CD1c-positive myeloid dendritic cell (primary cell): ENCODE measurements at regions not wholly inside any gene's neighbourhood (a gene's known extent, or its start where the extent isn't known, plus 50 kb on each side); places are given as distances from the start of the nearest gene placed in this dataset.
"Not testable (repeated sequence)": the region's sequence is repeated elsewhere in the genome, so short reads cannot be mapped to it uniquely, and the experiment has no call there.

Experiments used
- DNase-seq: peaks from one replicate; pipeline ENCODE4 v3.0.0-alpha.2; 2016; ENCODE audit errors: extremely low spot score

GRCh38 chr6:79392094-79392493 lies 145.1 kb downstream of the LCA5 start:
- no peak for DNase-seq

- no peak for DNase-seq
Observed at GRCh38 chr6:79391480-79391879, 145.8 kb downstream of the LCA5 start.

GRCh38 chr6:79385893-79386292 lies 151.3 kb downstream of the LCA5 start:
- DNase-seq, result no peak

GRCh38 chr6:79385333-79385732 lies 150.9 kb upstream of the HMGN3 start:
- no peak for DNase-seq

- no peak for DNase-seq
Observed at GRCh38 chr6:79384845-79385244, 150.4 kb upstream of the HMGN3 start.

GRCh38 chr6:79378957-79379356 lies 144.5 kb upstream of the HMGN3 start:
- no peak for DNase-seq

GRCh38 chr6:79377888-79378348 lies 143.4 kb upstream of the HMGN3 start:
- DNase-seq, result no peak

GRCh38 chr6:79377047-79377446 lies 142.6 kb upstream of the HMGN3 start:
- DNase-seq, result no peak

GRCh38 chr6:79375635-79376337 lies 141.3 kb upstream of the HMGN3 start:
- DNase-seq, result no peak

GRCh38 chr6:79374308-79374707 lies 139.8 kb upstream of the HMGN3 start:
- no peak for DNase-seq

- no peak for DNase-seq
Observed at GRCh38 chr6:79373880-79374279, 139.4 kb upstream of the HMGN3 start.

- no peak for DNase-seq
Observed at GRCh38 chr6:79373246-79373645, 138.8 kb upstream of the HMGN3 start.

GRCh38 chr6:79372757-79373156 lies 138.3 kb upstream of the HMGN3 start:
- no peak for DNase-seq

GRCh38 chr6:79369026-79369425 lies 134.5 kb upstream of the HMGN3 start:
- DNase-seq, result no peak

GRCh38 chr6:79363441-79363840 lies 129.0 kb upstream of the HMGN3 start:
- DNase-seq, result not testable (repeated sequence)

- not testable (repeated sequence) for DNase-seq
Observed at GRCh38 chr6:79361074-79361473, 126.6 kb upstream of the HMGN3 start.

- no peak for DNase-seq
Observed at GRCh38 chr6:79353226-79353625, 118.7 kb upstream of the HMGN3 start.

- DNase-seq, result no peak
Observed at GRCh38 chr6:79338493-79338892, 104.0 kb upstream of the HMGN3 start.

GRCh38 chr6:79335133-79335674 lies 100.7 kb upstream of the HMGN3 start:
- DNase-seq, result peak; percentile 33

GRCh38 chr6:79334674-79335073 lies 100.2 kb upstream of the HMGN3 start:
- DNase-seq, result no peak

GRCh38 chr6:79330704-79331103 lies 96.2 kb upstream of the HMGN3 start:
- DNase-seq, result no peak

- no peak for DNase-seq
Observed at GRCh38 chr6:79313254-79313653, 78.8 kb upstream of the HMGN3 start.

GRCh38 chr6:79307321-79308036 lies 73.0 kb upstream of the HMGN3 start:
- DNase-seq, result no peak
